Mucosa of rectum (tissue), 2 donors: ENCODE measurements at regions not wholly inside any gene's neighbourhood (a gene's known extent, or its start where the extent isn't known, plus 50 kb on each side); places are given as distances from the start of the nearest gene placed in this dataset.
"Not testable (repeated sequence)": the region's sequence is repeated elsewhere in the genome, so short reads cannot be mapped to it uniquely, and the experiment has no call there.

Experiments
- H3K27ac ChIP-seq, 2 donors: one replicate each; pipeline ENCODE4 v1.7.0; 2013; ENCODE audit warnings: inconsistent platforms in 2 of 2, low read depth in 2 of 2, low read length in 2 of 2
- H3K27me3 ChIP-seq, 2 donors: one replicate each; pipeline ENCODE4 v1.7.0; 2013; ENCODE audit warnings: low read length in 2 of 2; ENCODE audit not compliant: control insufficient read depth in 2 of 2, insufficient read depth in 2 of 2
- H3K36me3 ChIP-seq, 2 donors: one replicate each; pipeline ENCODE4 v1.7.0; 2013; ENCODE audit warnings: low read length in 2 of 2; ENCODE audit not compliant: control insufficient read depth in 2 of 2, insufficient read depth in 2 of 2
- H3K4me1 ChIP-seq, 2 donors: one replicate each; pipeline ENCODE4 v1.7.0; 2013; ENCODE audit warnings: low read length in 2 of 2, mild to moderate bottlenecking in 1 of 2; ENCODE audit not compliant: control insufficient read depth in 2 of 2, insufficient read depth in 2 of 2
- H3K4me3 ChIP-seq, 2 donors: one replicate each; pipeline ENCODE4 v1.7.0; 2013; ENCODE audit warnings: low read length in 2 of 2
- H3K9ac ChIP-seq, 2 donors: one replicate each; pipeline ENCODE4 v1.7.0; 2013; ENCODE audit warnings: low read length in 2 of 2, low read depth in 1 of 2, mild to moderate bottlenecking in 1 of 2
- H3K9me3 ChIP-seq, 2 donors: one replicate each; pipeline ENCODE4 v1.7.0; 2013; ENCODE audit warnings: low read length in 2 of 2; ENCODE audit not compliant: control insufficient read depth in 2 of 2
- donor health status: healthy.
- donor health status: Normal muscosa, but diverticular disease.

- H3K36me3 ChIP-seq = no peaks in the 10 kb centered on the region
- no peak overlapping the region for H3K4me3 ChIP-seq
- H3K27me3 ChIP-seq = no peaks in the 10 kb centered on the region
- no peaks in the 10 kb centered on the region for H3K9me3 ChIP-seq
- H3K9ac ChIP-seq = no peak overlapping the region
- no peaks in the 10 kb centered on the region for H3K4me1 ChIP-seq
- no peak overlapping the region for H3K27ac ChIP-seq
These were observed 1154.6 kb downstream of the JRKL start for GRCh38 chr11:97544431-97544830.

GRCh38 chr11:97548280-97548679 lies 1158.5 kb downstream of the JRKL start:
- Histone ChIP-seq H3K9ac (no peak overlapping the region), H3K36me3 (no peaks in the 10 kb centered on the region), H3K27me3 (no peaks in the 10 kb centered on the region), H3K4me3 (no peak overlapping the region), H3K9me3 (no peaks in the 10 kb centered on the region), H3K4me1 (no peaks in the 10 kb centered on the region), H3K27ac (no peak overlapping the region)

- no peak overlapping the region for H3K9ac ChIP-seq
- no peaks in the 10 kb centered on the region for H3K4me1 ChIP-seq
- no peaks in the 10 kb centered on the region for H3K9me3 ChIP-seq
- H3K36me3 ChIP-seq = no peaks in the 10 kb centered on the region
- H3K27ac ChIP-seq = no peak overlapping the region
- no peaks in the 10 kb centered on the region for H3K27me3 ChIP-seq
- H3K4me3 ChIP-seq = no peak overlapping the region
These were observed 1167.6 kb downstream of the JRKL start for GRCh38 chr11:97557399-97557798.

GRCh38 chr11:97567801-97568200 lies 1178.0 kb downstream of the JRKL start:
- H3K36me3 ChIP-seq = no peaks in the 10 kb centered on the region

GRCh38 chr11:97570636-97571035 lies 1180.8 kb downstream of the JRKL start:
- Histone ChIP-seq H3K4me1 (no peaks in the 10 kb centered on the region), H3K4me3 (no peak overlapping the region), H3K9me3 (no peaks in the 10 kb centered on the region), H3K36me3 (no peaks in the 10 kb centered on the region), H3K9ac (no peak overlapping the region), H3K27me3 (no peaks in the 10 kb centered on the region), H3K27ac (no peak overlapping the region)

More at GRCh38 chr11:97567801-97568200, 1178.0 kb downstream of the JRKL start:
- Histone ChIP-seq H3K27ac (no peak overlapping the region), H3K9ac (no peak overlapping the region), H3K27me3 (no peaks in the 10 kb centered on the region), H3K4me1 (no peaks in the 10 kb centered on the region), H3K4me3 (no peak overlapping the region), H3K9me3 (no peaks in the 10 kb centered on the region)

- not testable (repeated sequence) for H3K4me1 ChIP-seq, H3K36me3 ChIP-seq, H3K4me3 ChIP-seq, H3K9ac ChIP-seq, H3K27ac ChIP-seq, H3K9me3 ChIP-seq, H3K27me3 ChIP-seq
These were observed 1184.0 kb downstream of the JRKL start for GRCh38 chr11:97573771-97574170.

- H3K27me3 ChIP-seq = no peaks in the 10 kb centered on the region
- H3K36me3 ChIP-seq = no peaks in the 10 kb centered on the region
- H3K9ac ChIP-seq = no peak overlapping the region
- no peaks in the 10 kb centered on the region for H3K4me1 ChIP-seq
- no peak overlapping the region for H3K27ac ChIP-seq
- no peaks in the 10 kb centered on the region for H3K9me3 ChIP-seq
- H3K4me3 ChIP-seq = no peak overlapping the region
These were observed 1185.3 kb downstream of the JRKL start for GRCh38 chr11:97574976-97575665.

GRCh38 chr11:97607291-97608000 lies 1217.6 kb downstream of the JRKL start:
- Histone ChIP-seq H3K4me3 (no peak overlapping the region), H3K4me1 (no peaks in the 10 kb centered on the region), H3K27ac (no peak overlapping the region), H3K9ac (no peak overlapping the region), H3K9me3 (peaks cover 0 to 7% of the 10 kb centered on the region in 2 donors), H3K36me3 (no peaks in the 10 kb centered on the region), H3K27me3 (no peaks in the 10 kb centered on the region)

GRCh38 chr11:97610000-97610399 lies 1220.2 kb downstream of the JRKL start:
- Histone ChIP-seq H3K9me3 (peaks cover 0 to 7% of the 10 kb centered on the region in 2 donors), H3K36me3 (no peaks in the 10 kb centered on the region), H3K27me3 (no peaks in the 10 kb centered on the region), H3K4me1 (no peaks in the 10 kb centered on the region), H3K4me3 (no peak overlapping the region), H3K27ac (no peak overlapping the region), H3K9ac (no peak overlapping the region)

GRCh38 chr11:97610854-97611253 lies 1221.0 kb downstream of the JRKL start:
- Histone ChIP-seq H3K36me3 (no peaks in the 10 kb centered on the region), H3K27me3 (no peaks in the 10 kb centered on the region), H3K9me3 (peaks cover 0 to 7% of the 10 kb centered on the region in 2 donors), H3K9ac (no peak overlapping the region), H3K4me3 (no peak overlapping the region), H3K4me1 (no peaks in the 10 kb centered on the region), H3K27ac (no peak overlapping the region)
